ENCODE measurements at regions not wholly inside any gene's neighbourhood (a gene's known extent, or its start where the extent isn't known, plus 50 kb on each side); places are given as distances from the start of the nearest gene placed in this dataset.

DNA sequence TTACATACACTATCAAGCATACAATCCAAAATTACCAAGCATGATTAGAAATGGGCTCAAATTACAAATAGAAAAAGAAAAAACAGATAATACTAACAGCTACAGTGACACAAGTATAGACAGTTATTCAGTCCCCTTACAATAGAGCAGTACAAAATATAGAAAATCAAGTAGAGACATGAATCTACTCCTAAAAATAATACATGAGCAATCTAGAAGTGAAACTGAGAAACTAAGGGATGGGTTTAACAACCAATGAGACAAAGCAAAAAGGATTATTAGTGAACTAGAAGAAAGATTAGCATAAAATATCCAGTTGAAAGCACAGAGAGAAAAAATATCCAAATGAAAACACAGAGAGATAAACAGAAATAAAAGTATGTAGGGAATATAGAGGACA lies 426.7 kb downstream of the TBC1D4 start:
- TF ChIP-seq CTCF (IDR thresholded peaks at IDR 0.05) (no peak), POLR2A (IDR thresholded peaks at IDR 0.05) (no peak)
- intact Hi-C loops (cut with DNase I) = no loop called here

DNA sequence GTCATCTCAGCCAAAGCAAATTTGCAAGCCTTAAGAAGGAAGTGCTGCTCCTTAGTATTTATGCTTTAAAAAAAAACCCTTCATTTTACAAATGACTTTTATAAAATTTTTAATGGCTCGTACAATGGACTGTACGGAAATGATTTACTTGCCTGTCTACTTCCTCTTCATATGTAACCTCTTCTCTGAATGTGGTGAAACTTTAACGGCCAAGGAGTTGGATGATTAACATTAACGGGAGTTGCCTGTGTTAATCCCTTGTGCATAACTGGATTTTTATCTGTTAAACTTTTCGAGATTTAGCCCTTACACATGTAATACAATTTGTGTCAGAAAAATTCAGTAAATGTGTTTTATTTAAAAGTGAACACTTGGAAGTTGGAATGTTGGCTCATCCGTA lies 429.4 kb downstream of the TBC1D4 start:
- H3K4me3 ChIP-seq = no peak overlapping the region
- intact Hi-C loops (cut with DNase I) = no loop called here
- WGBS (ENCODE audit: insufficient coverage, low coverage, low lambda C conversion rate, missing lambda C conversion rate) = 36% methylated on average over 6 of the region's 6 CpGs
- no peaks in the 10 kb centered on the region for H3K9me3 ChIP-seq
- H3K27me3 ChIP-seq = no peaks in the 10 kb centered on the region
- no peak for TF ChIP-seq POLR2A (IDR thresholded peaks at IDR 0.05)
- ATAC-seq (no peak), DNase-seq (no peak)
- H3K27ac ChIP-seq = no peak overlapping the region
- no peaks in the 10 kb centered on the region for H3K4me1 ChIP-seq
- H3K36me3 ChIP-seq = no peaks in the 10 kb centered on the region

More for the DNA sequence above, 426.7 kb downstream of the TBC1D4 start:
- H3K36me3 ChIP-seq = no peaks in the 10 kb centered on the region
- no peaks in the 10 kb centered on the region for H3K27me3 ChIP-seq
- H3K9me3 ChIP-seq = no peaks in the 10 kb centered on the region
- no peaks in the 10 kb centered on the region for H3K4me1 ChIP-seq
- no peak overlapping the region for H3K4me3 ChIP-seq
- ATAC-seq = no peak
- no peak overlapping the region for H3K27ac ChIP-seq
- DNase-seq = no peak

- WGBS (ENCODE audit: insufficient coverage, low coverage, low lambda C conversion rate, missing lambda C conversion rate) = 51% methylated on average over 5 of the region's 5 CpGs
- DNase-seq (no peak), ATAC-seq (no peak)
- Histone ChIP-seq H3K4me1 (no peaks in the 10 kb centered on the region), H3K27ac (no peak overlapping the region), H3K27me3 (no peaks in the 10 kb centered on the region), H3K36me3 (no peaks in the 10 kb centered on the region), H3K4me3 (no peak overlapping the region), H3K9me3 (no peaks in the 10 kb centered on the region)
- TF ChIP-seq POLR2A (IDR thresholded peaks at IDR 0.05) (no peak), CTCF (IDR thresholded peaks at IDR 0.05) (no peak)
- intact Hi-C loops (cut with DNase I) = no loop called here
Measured at GRCh38 chr13:75050419-75051046, 431.4 kb downstream of the TBC1D4 start.

DNA sequence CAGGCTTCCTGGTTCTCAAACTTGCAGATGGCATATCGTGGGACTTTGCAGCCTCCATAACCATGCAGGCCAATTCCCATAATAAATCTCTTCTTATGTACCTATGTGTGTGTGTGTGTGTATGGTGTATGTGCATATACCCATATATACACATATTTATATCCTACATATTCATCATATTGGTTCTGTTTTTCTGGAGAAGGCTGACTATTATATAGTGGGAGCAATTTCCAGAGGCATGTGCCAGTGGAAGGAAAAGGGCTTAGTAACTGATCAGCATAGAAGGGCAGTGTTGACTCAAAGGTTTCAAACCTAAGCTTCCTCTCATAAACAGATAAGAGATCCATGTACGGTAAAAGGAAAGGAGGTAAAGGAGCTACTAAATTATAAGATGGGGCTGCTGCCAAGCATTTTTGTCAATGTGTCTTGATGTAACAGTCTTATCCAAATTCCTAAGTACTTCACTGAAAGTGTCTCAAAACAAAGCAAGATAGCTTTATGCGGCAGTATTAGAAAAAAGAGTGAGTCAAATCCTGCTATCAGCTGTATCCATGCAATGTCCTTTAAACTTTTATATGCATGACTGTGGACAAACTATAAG lies 432.1 kb downstream of the TBC1D4 start:
- Histone ChIP-seq H3K27me3 (no peaks in the 10 kb centered on the region), H3K36me3 (no peaks in the 10 kb centered on the region), H3K4me1 (no peaks in the 10 kb centered on the region), H3K4me3 (no peak overlapping the region), H3K27ac (no peak overlapping the region), H3K9me3 (no peaks in the 10 kb centered on the region)
- intact Hi-C loops (cut with DNase I) = no loop called here
- ATAC-seq (no peak), DNase-seq (no peak)
- WGBS (ENCODE audit: insufficient coverage, low coverage, low lambda C conversion rate, missing lambda C conversion rate) = 39% methylated on average over 3 of the region's 3 CpGs
- TF ChIP-seq CTCF (IDR thresholded peaks at IDR 0.05) = no peak
- no peak for TF ChIP-seq POLR2A (IDR thresholded peaks at IDR 0.05)

- H3K4me3 ChIP-seq = no peak overlapping the region
- H3K9me3 ChIP-seq = no peaks in the 10 kb centered on the region
- H3K27ac ChIP-seq = no peak overlapping the region
- no peaks in the 10 kb centered on the region for H3K4me1 ChIP-seq
- no peaks in the 10 kb centered on the region for H3K27me3 ChIP-seq
- H3K36me3 ChIP-seq = no peaks in the 10 kb centered on the region
- no peak for ATAC-seq
- TF ChIP-seq CTCF (IDR thresholded peaks at IDR 0.05) = no peak
- 63% methylated on average over 1 of the region's 1 CpG for WGBS (ENCODE audit: insufficient coverage, low coverage, low lambda C conversion rate, missing lambda C conversion rate)
- no peak for DNase-seq
- intact Hi-C loops (cut with DNase I) = no loop called here
Measured at GRCh38 chr13:75042807-75043206, 439.2 kb downstream of the TBC1D4 start.
